Kidney tubule cell (primary cell): ENCODE measurements at regions not wholly inside any gene's neighbourhood (a gene's known extent, or its start where the extent isn't known, plus 50 kb on each side); places are given as distances from the start of the nearest gene placed in this dataset.

Source experiments
- DNase-seq: peaks from one replicate; pipeline ENCODE4 v3.0.0-alpha.2; 2018; ENCODE audit warnings: low spot score

- no peak for DNase-seq
Observed at GRCh38 chr13:85287528-85287927, 511.7 kb downstream of the SLITRK6 start.

DNA sequence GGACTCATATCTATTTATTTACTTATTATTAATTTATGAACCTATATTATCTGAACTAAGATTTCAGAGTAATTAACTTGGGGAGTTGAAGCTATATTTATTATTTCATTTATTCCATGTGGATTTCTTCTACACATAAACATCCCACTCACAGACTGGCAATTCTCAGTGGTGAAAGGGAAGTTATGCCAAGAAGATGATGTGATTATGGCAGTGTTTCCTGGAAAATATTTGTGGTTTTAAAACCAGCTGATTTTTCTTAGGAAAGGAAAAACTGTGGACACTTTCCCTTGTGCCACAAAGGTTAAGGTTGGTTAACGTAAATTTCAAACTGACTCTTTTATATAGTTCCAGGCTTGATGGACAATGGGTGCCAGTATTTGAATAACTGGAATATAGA, 513.1 kb downstream of the SLITRK6 start:
- no peak for DNase-seq

GRCh38 chr13:85284349-85284748, 514.9 kb downstream of the SLITRK6 start:
- no peak for DNase-seq

GRCh38 chr13:85283408-85283807, 515.8 kb downstream of the SLITRK6 start:
- DNase-seq, result no peak

- DNase-seq, result no peak
Observed at GRCh38 chr13:85282876-85283275, 516.3 kb downstream of the SLITRK6 start.

GRCh38 chr13:85278851-85279250, 520.4 kb downstream of the SLITRK6 start:
- DNase-seq, result no peak

- DNase-seq, result no peak
Observed at GRCh38 chr13:85277748-85278147, 521.5 kb downstream of the SLITRK6 start.

DNA sequence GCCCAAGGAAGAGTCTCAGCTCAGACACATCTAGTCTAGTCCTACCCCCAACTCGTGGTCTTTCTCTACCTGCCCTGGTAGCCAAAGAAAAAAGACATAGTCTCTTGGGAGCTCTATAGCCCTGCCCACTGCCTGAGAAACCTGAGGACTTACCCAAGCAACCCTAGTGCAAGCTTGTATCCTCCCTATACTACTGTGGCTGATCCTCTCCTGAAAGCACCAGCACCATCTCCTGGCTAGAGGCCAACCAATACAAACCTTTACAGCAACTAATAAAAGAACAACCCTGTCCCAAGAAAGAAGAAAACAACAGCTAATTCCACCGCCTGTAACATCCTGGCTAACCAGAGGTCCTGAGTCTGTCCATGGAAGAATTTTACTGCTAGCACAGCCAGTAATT, 532.4 kb downstream of the SLITRK6 start:
- DNase-seq, result no peak

- no peak for DNase-seq
Observed at GRCh38 chr13:85266331-85266730, 532.9 kb downstream of the SLITRK6 start.

- no peak for DNase-seq
Observed at GRCh38 chr13:85265296-85265695, 533.9 kb downstream of the SLITRK6 start.

- no peak for DNase-seq
Observed at GRCh38 chr13:85262499-85262898, 536.7 kb downstream of the SLITRK6 start.

DNA sequence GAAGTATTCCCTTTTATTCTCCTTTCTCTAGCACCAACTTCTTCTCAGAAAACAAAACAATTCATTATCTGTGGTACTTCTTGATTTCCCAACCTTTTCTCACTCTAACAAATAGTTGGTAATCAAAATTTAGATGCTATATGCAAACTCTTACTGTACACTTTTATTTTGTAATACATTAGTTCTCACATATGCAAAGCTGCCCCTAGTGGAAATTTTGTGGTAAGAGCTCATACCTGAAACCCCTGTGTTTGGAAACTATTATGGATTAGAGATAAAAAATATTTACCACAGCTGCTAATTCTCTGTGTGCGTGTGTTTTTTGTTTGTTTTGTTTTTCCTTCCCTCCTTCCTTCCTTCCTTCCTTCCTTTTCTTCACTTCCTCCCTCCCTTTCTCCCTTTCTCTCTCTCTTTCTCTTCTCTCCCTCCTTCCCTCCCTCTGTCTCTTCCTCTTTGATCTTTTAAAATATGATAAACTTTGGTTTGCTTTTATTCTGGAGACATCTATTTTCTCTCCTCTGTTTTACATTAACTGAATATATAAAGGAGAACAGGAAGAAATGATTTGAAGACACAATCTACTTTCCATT, 537.4 kb downstream of the SLITRK6 start:
- DNase-seq, result no peak

- no peak for DNase-seq
Observed at GRCh38 chr13:85260896-85261295, 538.3 kb downstream of the SLITRK6 start.

DNA sequence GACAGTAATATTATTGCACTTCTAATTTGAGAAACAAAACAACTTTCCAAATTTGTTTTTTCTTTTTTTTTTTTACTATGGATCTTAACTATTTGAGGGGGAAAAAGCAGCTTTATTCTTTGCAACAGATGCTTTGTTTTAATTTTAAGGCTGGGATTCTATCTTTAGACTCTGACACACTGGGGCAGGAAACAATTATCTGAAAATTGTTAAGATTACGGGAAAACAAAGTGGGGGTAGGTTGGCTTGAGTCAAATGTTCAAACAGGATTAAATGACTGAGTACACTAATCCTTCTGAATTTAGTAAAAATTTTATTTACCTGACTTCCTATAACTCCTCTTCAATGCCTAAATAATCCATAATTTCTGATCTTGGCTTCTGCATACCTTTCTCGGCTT, 543.2 kb downstream of the SLITRK6 start:
- DNase-seq, result no peak

- no peak for DNase-seq
Observed at GRCh38 chr13:85254641-85255040, 544.6 kb downstream of the SLITRK6 start.

DNA sequence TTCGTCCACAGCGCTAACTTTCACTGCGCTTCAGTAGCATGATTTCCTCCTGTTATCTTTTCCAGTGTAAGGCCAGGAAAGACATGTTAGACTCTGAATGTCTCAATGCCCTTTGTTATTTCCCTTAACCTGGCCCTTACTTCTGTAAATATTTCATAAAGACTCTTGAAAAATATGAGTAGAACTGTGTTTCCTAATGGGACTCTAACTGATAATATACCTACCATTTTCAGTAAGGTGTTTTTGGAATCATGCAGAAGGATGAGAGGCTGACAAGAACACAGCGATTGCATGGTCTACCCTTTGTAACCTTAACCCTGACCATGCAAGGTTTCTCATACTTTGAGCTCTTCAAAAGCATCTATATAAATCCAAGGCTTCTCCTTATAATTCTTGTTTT, 550.1 kb downstream of the SLITRK6 start:
- no peak for DNase-seq

DNA sequence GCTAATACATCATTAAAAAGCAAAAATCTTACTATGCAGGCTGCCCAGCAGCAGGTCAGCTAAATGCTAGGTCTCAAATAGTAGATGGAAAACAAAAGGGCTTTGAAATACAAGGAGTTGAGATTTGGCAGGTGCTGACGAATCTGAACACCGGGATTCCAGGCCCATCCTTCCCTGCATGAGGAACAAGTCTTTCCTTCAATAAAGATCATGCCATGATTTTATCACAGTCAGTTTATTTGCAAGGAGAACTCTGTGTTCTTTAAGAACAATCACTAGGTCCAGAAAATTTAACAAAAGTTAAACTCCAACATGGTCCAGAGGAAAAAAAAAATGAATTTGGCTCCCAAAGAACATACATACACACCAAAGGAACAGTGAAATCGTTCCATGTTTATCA, 551.4 kb downstream of the SLITRK6 start:
- no peak for DNase-seq

DNA sequence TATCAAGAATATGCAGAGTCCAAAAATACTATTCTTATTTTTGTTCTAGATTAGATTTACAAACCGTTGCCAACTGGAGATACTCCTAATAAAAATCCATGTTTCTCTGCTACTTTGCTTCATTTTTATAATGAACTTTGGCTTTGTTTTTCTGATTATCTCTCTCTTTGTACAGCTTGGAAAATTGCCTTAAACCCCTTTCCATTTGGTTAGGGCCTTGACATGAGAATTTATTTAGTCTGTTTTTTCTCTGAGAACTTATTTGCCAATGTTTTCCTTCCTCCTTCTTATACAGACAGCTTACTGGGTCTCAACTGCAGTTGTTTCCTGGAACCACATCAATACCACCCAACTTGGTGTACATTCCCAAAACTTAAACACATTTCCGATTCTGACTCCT, 555.4 kb downstream of the SLITRK6 start:
- no peak for DNase-seq

DNA sequence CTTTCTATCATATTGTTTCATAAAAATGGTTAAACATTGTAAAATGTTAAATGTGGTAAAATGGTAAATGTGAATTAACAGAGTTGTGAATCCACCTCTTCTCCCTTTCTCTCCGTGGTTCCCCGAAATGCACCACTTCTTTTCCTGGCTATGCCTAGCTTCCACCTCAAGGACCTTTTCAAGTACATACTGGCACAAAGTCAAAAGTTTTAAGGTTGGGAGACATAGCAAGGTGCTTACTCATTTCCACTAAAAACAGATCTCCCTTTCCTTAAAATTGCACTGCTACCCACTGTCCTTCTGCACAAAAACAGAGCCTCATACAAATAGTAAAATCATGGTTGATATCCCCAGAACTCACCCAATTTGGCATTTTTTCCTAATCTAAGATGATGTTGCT, 558.2 kb downstream of the SLITRK6 start:
- no peak for DNase-seq

GRCh38 chr13:85236413-85236812, 562.8 kb downstream of the SLITRK6 start:
- DNase-seq, result no peak

GRCh38 chr13:85230691-85231093, 568.5 kb downstream of the SLITRK6 start:
- DNase-seq, result no peak

DNA sequence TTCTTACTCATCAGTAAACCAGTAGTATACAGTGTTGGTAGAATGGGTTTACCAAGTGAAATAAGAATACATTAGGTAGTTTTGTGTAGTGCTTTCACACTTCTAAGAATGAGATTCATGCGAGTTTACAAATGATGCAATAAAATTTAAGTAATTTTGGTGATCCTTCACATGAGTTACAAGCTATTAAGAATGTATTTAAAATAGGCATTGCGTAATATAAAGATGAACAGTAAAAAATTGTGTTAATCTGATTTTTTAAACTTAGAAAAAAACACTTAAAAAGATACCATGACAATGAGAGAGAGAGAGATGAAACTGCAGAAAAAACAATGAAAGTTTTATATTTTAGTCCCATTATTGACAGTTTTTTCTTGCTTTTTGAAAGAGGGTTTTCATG, 570.5 kb downstream of the SLITRK6 start:
- DNase-seq, result no peak

DNA sequence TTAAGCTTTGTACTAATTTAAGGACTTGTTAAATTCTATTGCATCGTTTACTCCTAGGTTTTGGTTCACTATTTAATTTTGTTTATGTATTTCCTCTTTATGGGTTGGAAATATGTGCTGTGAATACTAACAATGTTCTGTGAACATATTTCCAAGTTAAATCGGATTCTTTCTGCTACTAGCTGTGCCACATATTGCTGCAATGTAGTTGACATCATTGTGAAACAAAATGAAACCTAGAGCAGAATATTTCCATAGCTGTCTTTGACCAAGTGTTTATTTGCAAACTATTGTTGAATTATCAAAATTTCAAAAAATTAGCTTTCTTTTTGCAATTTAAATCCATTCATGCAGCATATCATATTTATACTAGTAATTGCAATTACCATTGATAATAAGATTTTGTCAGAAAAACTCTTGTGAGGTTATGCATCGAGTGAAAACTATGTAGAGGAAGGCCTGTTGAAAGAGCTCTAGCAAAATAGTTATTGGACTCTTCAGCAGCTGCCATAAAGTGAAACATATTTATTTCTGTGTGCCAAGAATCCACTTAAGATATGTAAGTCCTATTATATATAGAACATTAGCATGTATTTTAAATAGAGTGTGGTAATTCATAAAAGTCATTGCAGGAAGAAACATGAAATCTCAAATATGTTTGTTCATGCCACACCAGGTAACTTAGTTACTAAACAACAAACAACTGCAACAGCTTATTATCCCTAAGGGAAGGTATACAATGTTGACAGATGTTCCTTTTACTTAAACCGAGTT, 575.1 kb downstream of the SLITRK6 start:
- DNase-seq, result no peak

- no peak for DNase-seq
Observed at GRCh38 chr13:85216576-85216975, 582.6 kb downstream of the SLITRK6 start.
